ENCODE measurements at regions not wholly inside any gene's neighbourhood (a gene's known extent, or its start where the extent isn't known, plus 50 kb on each side); places are given as distances from the start of the nearest gene placed in this dataset.

- TF ChIP-seq CTCF (IDR thresholded peaks at IDR 0.05): no peak
- TF ChIP-seq POLR2AphosphoS5 (IDR thresholded peaks at IDR 0.05): no peak
These were observed 114.4 kb upstream of the MLN start for GRCh38 chr6:33918175-33918695.

All from breast epithelium (tissue), 3 donors.